ENCODE measurements at regions not wholly inside any gene's neighbourhood (a gene's known extent, or its start where the extent isn't known, plus 50 kb on each side); places are given as distances from the start of the nearest gene placed in this dataset.
"Not testable (repeated sequence)": the region's sequence is repeated elsewhere in the genome, so short reads cannot be mapped to it uniquely, and the experiment has no call there.

GRCh38 chr7:13728430-13728829 is 261.0 kb downstream of the ETV1 start:
- CTCF ChIA-PET; H3K4me1 Mint-ChIP-seq; H3K4me3 Mint-ChIP-seq; H3K27me3 Mint-ChIP-seq; H3K9me3 Mint-ChIP-seq; DNase-seq; POLR2A ChIA-PET; H3K27ac Mint-ChIP-seq; H3K36me3 Mint-ChIP-seq (ENCODE audit: low read depth): not testable (repeated sequence)

- H3K36me3 Mint-ChIP-seq (ENCODE audit: low read depth): no peaks in the 10 kb centered on the region
- H3K4me3 Mint-ChIP-seq: no peak overlapping the region
- no peaks in the 10 kb centered on the region for H3K9me3 Mint-ChIP-seq
- H3K4me1 Mint-ChIP-seq: no peaks in the 10 kb centered on the region
- ChIA-PET CTCF (no interaction called here), POLR2A (no interaction called here)
- H3K27ac Mint-ChIP-seq: no peak overlapping the region
- no peak for DNase-seq
- no peaks in the 10 kb centered on the region for H3K27me3 Mint-ChIP-seq
Measured at GRCh38 chr7:13731643-13732042, 257.8 kb downstream of the ETV1 start.

- Mint-ChIP-seq H3K36me3 (ENCODE audit: low read depth) (no peaks in the 10 kb centered on the region), H3K4me1 (no peaks in the 10 kb centered on the region)
- CTCF ChIA-PET: no interaction called here
Measured at GRCh38 chr7:13737563-13737962, 251.9 kb downstream of the ETV1 start.

GRCh38 chr7:13742126-13742525 is 247.3 kb downstream of the ETV1 start:
- Mint-ChIP-seq H3K27me3 (no peaks in the 10 kb centered on the region), H3K4me1 (no peaks in the 10 kb centered on the region), H3K27ac (no peak overlapping the region), H3K4me3 (no peak overlapping the region), H3K36me3 (ENCODE audit: low read depth) (no peaks in the 10 kb centered on the region), H3K9me3 (no peaks in the 10 kb centered on the region)
- CTCF ChIA-PET: interaction anchor here (1.0 kb wide), 1 partner anchor 11 kb away, joined by 3 read pairs; no protein-coding TSS in a partner anchor
- DNase-seq: no peak
- POLR2A ChIA-PET: no interaction called here

More at GRCh38 chr7:13737563-13737962, 251.9 kb downstream of the ETV1 start:
- Mint-ChIP-seq H3K27ac (no peak overlapping the region), H3K27me3 (no peaks in the 10 kb centered on the region), H3K9me3 (no peaks in the 10 kb centered on the region), H3K4me3 (no peak overlapping the region)
- POLR2A ChIA-PET: no interaction called here
- DNase-seq: no peak

- ChIA-PET CTCF (interaction anchor here (1.0 kb wide), 1 partner anchor 10 kb away, joined by 3 read pairs; no protein-coding TSS in a partner anchor), POLR2A (no interaction called here)
- Mint-ChIP-seq H3K27ac (no peak overlapping the region), H3K4me3 (no peak overlapping the region), H3K4me1 (no peaks in the 10 kb centered on the region), H3K9me3 (no peaks in the 10 kb centered on the region), H3K36me3 (ENCODE audit: low read depth) (no peaks in the 10 kb centered on the region), H3K27me3 (no peaks in the 10 kb centered on the region)
- DNase-seq: no peak
Measured at GRCh38 chr7:13742811-13743210, 246.7 kb downstream of the ETV1 start.

GRCh38 chr7:13743226-13743625 is 246.2 kb downstream of the ETV1 start:
- Mint-ChIP-seq H3K36me3 (ENCODE audit: low read depth) (no peaks in the 10 kb centered on the region), H3K4me3 (no peak overlapping the region), H3K27me3 (no peaks in the 10 kb centered on the region), H3K27ac (no peak overlapping the region), H3K4me1 (no peaks in the 10 kb centered on the region), H3K9me3 (no peaks in the 10 kb centered on the region)
- no peak for DNase-seq
- ChIA-PET POLR2A (no interaction called here), CTCF (interaction anchor here (1.0 kb wide), 1 partner anchor 10 kb away, joined by 3 read pairs; no protein-coding TSS in a partner anchor)

GRCh38 chr7:13745530-13745929 is 243.9 kb downstream of the ETV1 start:
- H3K9me3 Mint-ChIP-seq: no peaks in the 10 kb centered on the region
- H3K27me3 Mint-ChIP-seq: no peaks in the 10 kb centered on the region
- H3K36me3 Mint-ChIP-seq (ENCODE audit: low read depth): no peaks in the 10 kb centered on the region
- POLR2A ChIA-PET: no interaction called here
- no peak overlapping the region for H3K4me3 Mint-ChIP-seq
- DNase-seq: no peak
- no peaks in the 10 kb centered on the region for H3K4me1 Mint-ChIP-seq
- CTCF ChIA-PET: interaction anchor here (0.6 to 1.4 kb wide), 2 partner anchors 47 to 465 kb away, joined by 3 read pairs; no protein-coding TSS in a partner anchor
- no peak overlapping the region for H3K27ac Mint-ChIP-seq

- no peak overlapping the region for H3K4me3 Mint-ChIP-seq
- H3K27me3 Mint-ChIP-seq: no peaks in the 10 kb centered on the region
- no peaks in the 10 kb centered on the region for H3K36me3 Mint-ChIP-seq (ENCODE audit: low read depth)
- no peaks in the 10 kb centered on the region for H3K4me1 Mint-ChIP-seq
- no peak for DNase-seq
- H3K27ac Mint-ChIP-seq: no peak overlapping the region
- POLR2A ChIA-PET: no interaction called here
- no peaks in the 10 kb centered on the region for H3K9me3 Mint-ChIP-seq
- CTCF ChIA-PET: no interaction called here
Measured at GRCh38 chr7:13748998-13749397, 240.5 kb downstream of the ETV1 start.

- H3K27me3 Mint-ChIP-seq: no peaks in the 10 kb centered on the region
- no peaks in the 10 kb centered on the region for H3K36me3 Mint-ChIP-seq (ENCODE audit: low read depth)
- H3K4me3 Mint-ChIP-seq: no peak overlapping the region
- no peak overlapping the region for H3K27ac Mint-ChIP-seq
- CTCF ChIA-PET: no interaction called here
- no peak for DNase-seq
- no peaks in the 10 kb centered on the region for H3K4me1 Mint-ChIP-seq
- no peaks in the 10 kb centered on the region for H3K9me3 Mint-ChIP-seq
- POLR2A ChIA-PET: no interaction called here
Measured at GRCh38 chr7:13749636-13750035, 239.8 kb downstream of the ETV1 start.

GRCh38 chr7:13751766-13752165 is 237.7 kb downstream of the ETV1 start:
- no peaks in the 10 kb centered on the region for H3K36me3 Mint-ChIP-seq (ENCODE audit: low read depth)
- DNase-seq: no peak
- POLR2A ChIA-PET: no interaction called here
- CTCF ChIA-PET: no interaction called here
- no peaks in the 10 kb centered on the region for H3K9me3 Mint-ChIP-seq
- no peaks in the 10 kb centered on the region for H3K4me1 Mint-ChIP-seq
- no peak overlapping the region for H3K4me3 Mint-ChIP-seq
- H3K27me3 Mint-ChIP-seq: no peaks in the 10 kb centered on the region
- H3K27ac Mint-ChIP-seq: no peak overlapping the region

- H3K27ac Mint-ChIP-seq: no peak overlapping the region
- ChIA-PET CTCF (no interaction called here), POLR2A (no interaction called here)
- H3K36me3 Mint-ChIP-seq (ENCODE audit: low read depth): no peaks in the 10 kb centered on the region
- DNase-seq: no peak
- no peak overlapping the region for H3K4me3 Mint-ChIP-seq
- H3K9me3 Mint-ChIP-seq: no peaks in the 10 kb centered on the region
- no peaks in the 10 kb centered on the region for H3K4me1 Mint-ChIP-seq
- H3K27me3 Mint-ChIP-seq: no peaks in the 10 kb centered on the region
Measured at GRCh38 chr7:13757841-13758240, 231.6 kb downstream of the ETV1 start.

- POLR2A ChIA-PET; H3K4me3 Mint-ChIP-seq; H3K9me3 Mint-ChIP-seq; H3K27ac Mint-ChIP-seq; CTCF ChIA-PET; DNase-seq; H3K27me3 Mint-ChIP-seq; H3K4me1 Mint-ChIP-seq; H3K36me3 Mint-ChIP-seq (ENCODE audit: low read depth): not testable (repeated sequence)
Measured at GRCh38 chr7:13765853-13766252, 223.6 kb downstream of the ETV1 start.

GRCh38 chr7:13770305-13770704 is 219.2 kb downstream of the ETV1 start:
- H3K27me3 Mint-ChIP-seq: no peaks in the 10 kb centered on the region
- H3K9me3 Mint-ChIP-seq: peaks cover 2% of the 10 kb centered on the region
- H3K27ac Mint-ChIP-seq: no peak overlapping the region
- no peak for DNase-seq
- ChIA-PET CTCF (no interaction called here), POLR2A (no interaction called here)
- H3K36me3 Mint-ChIP-seq (ENCODE audit: low read depth): no peaks in the 10 kb centered on the region
- no peak overlapping the region for H3K4me3 Mint-ChIP-seq
- no peaks in the 10 kb centered on the region for H3K4me1 Mint-ChIP-seq

GRCh38 chr7:13774976-13775375 is 214.5 kb downstream of the ETV1 start:
- Mint-ChIP-seq H3K4me1 (peaks cover 3% of the 10 kb centered on the region), H3K9me3 (no peaks in the 10 kb centered on the region), H3K27ac (no peak overlapping the region), H3K4me3 (no peak overlapping the region), H3K27me3 (no peaks in the 10 kb centered on the region), H3K36me3 (ENCODE audit: low read depth) (no peaks in the 10 kb centered on the region)
- ChIA-PET POLR2A (no interaction called here), CTCF (interaction anchor here (0.7 to 1.3 kb wide), 2 partner anchors 15 to 209 kb away, joined by 3 to 4 read pairs; no protein-coding TSS in a partner anchor)
- no peak for DNase-seq

GRCh38 chr7:13777242-13777641 is 212.2 kb downstream of the ETV1 start:
- no peaks in the 10 kb centered on the region for H3K9me3 Mint-ChIP-seq
- H3K36me3 Mint-ChIP-seq (ENCODE audit: low read depth): no peaks in the 10 kb centered on the region
- H3K4me1 Mint-ChIP-seq: peaks cover 3% of the 10 kb centered on the region
- H3K4me3 Mint-ChIP-seq: no peak overlapping the region
- no peaks in the 10 kb centered on the region for H3K27me3 Mint-ChIP-seq
- CTCF ChIA-PET: no interaction called here
- POLR2A ChIA-PET: no interaction called here
- H3K27ac Mint-ChIP-seq: no peak overlapping the region
- DNase-seq: no peak
